Astrocyte of the spinal cord (primary cell): ENCODE measurements at regions not wholly inside any gene's neighbourhood (a gene's known extent, or its start where the extent isn't known, plus 50 kb on each side); places are given as distances from the start of the nearest gene placed in this dataset.

ENCODE experiments used
- DNase-seq: peaks from one replicate; pipeline ENCODE4 v3.0.0; 2011; ENCODE audit warnings: low read depth, low spot score
- H3K4me3 ChIP-seq: 2 replicates; pipeline ENCODE4 v1.5.1; 2011; ENCODE audit warnings: low read depth, mild to moderate bottlenecking, low read length, moderate library complexity
- CTCF ChIP-seq: IDR thresholded peaks from 2 replicates; pipeline ENCODE4 v1.5.1; 2012; ENCODE audit warnings: low read depth, mild to moderate bottlenecking, low read length, inconsistent platforms
- in situ Hi-C: cut with HindIII; loops from 2 replicates; pipeline ENCODE4 v1.10.0; 2017; ENCODE audit warnings: low sequenced_read_pairs

- DNase-seq, result no peak
- no peak overlapping the region for H3K4me3 ChIP-seq
- TF ChIP-seq CTCF, result no peak
- in situ Hi-C loops, result no loop called here
These were observed 370.5 kb downstream of the EIPR1 start for GRCh38 chr2:3007135-3007534.

- no peak for TF ChIP-seq CTCF
- in situ Hi-C loops, result no loop called here
- H3K4me3 ChIP-seq, result no peak overlapping the region
- no peak for DNase-seq
These were observed 371.6 kb downstream of the EIPR1 start for GRCh38 chr2:3005859-3006501.

GRCh38 chr2:3001615-3002560, 375.7 kb downstream of the EIPR1 start:
- in situ Hi-C loops, result no loop called here
- TF ChIP-seq CTCF, result no peak

GRCh38 chr2:3000968-3001367, 376.6 kb downstream of the EIPR1 start:
- H3K4me3 ChIP-seq, result no peak overlapping the region
- DNase-seq, result no peak
- no peak for TF ChIP-seq CTCF
- in situ Hi-C loops, result no loop called here

More at GRCh38 chr2:3001615-3002560, 375.7 kb downstream of the EIPR1 start:
- no peak overlapping the region for H3K4me3 ChIP-seq
- DNase-seq, result no peak

- in situ Hi-C loops, result no loop called here
- DNase-seq, result no peak
- TF ChIP-seq CTCF, result no peak
- no peak overlapping the region for H3K4me3 ChIP-seq
These were observed 377.5 kb downstream of the EIPR1 start for GRCh38 chr2:3000125-3000524.

- H3K4me3 ChIP-seq, result no peak overlapping the region
- no peak for TF ChIP-seq CTCF
- no peak for DNase-seq
- in situ Hi-C loops, result no loop called here
These were observed 378.6 kb downstream of the EIPR1 start for GRCh38 chr2:2998971-2999370.
